Sciatic nerve (tissue), 2 donors: ENCODE measurements at regions not wholly inside any gene's neighbourhood (a gene's known extent, or its start where the extent isn't known, plus 50 kb on each side); places are given as distances from the start of the nearest gene placed in this dataset.
"Not testable (repeated sequence)": the region's sequence is repeated elsewhere in the genome, so short reads cannot be mapped to it uniquely, and the experiment has no call there.

Source experiments
- ATAC-seq: fragments of 200-7000 bp; cut with Tn5 transposase; one replicate; pipeline ENCODE4 v1.9.1; 2020; ENCODE audit warnings: mild to moderate bottlenecking, moderate library complexity
- DNase-seq: peaks from one replicate; pipeline ENCODE4 v3.0.0-alpha.2; 2020; ENCODE audit warnings: low spot score
- intact Hi-C: fragments of 100-400 bp; cut with DNase I; formaldehyde crosslinking; loops from one replicate; pipeline ENCODE4 v1.14.2; 2022
- donor health status: DM: no; HTN: no; CAD: no.
- donor health status: DM: no; HTN: no; CAD: no.

GRCh38 chr14:82657186-82657675 is 1123.6 kb upstream of the SEL1L start:
- ATAC-seq (no peak), DNase-seq (no peak)
- intact Hi-C loops = no loop called here

DNA sequence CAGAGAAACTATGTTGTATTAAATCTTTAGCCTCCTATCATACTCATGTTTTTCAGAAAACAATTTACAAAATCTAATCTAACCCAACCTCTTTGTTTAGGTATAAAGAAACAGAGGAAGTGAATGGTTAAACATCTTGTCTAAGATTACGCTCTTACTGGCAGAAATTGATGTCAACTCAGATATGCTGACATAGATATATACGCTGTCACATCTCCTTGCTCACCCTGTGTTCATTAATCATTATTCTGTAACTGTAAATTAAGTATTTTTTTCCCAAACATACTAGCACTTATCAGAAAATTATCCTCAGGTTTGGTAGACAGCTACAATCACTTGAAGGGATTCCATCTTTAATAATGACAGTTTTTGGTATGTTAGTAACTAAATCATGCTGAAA is 1127.6 kb upstream of the SEL1L start:
- intact Hi-C loops = no loop called here
- ATAC-seq (no peak), DNase-seq (no peak)

DNA sequence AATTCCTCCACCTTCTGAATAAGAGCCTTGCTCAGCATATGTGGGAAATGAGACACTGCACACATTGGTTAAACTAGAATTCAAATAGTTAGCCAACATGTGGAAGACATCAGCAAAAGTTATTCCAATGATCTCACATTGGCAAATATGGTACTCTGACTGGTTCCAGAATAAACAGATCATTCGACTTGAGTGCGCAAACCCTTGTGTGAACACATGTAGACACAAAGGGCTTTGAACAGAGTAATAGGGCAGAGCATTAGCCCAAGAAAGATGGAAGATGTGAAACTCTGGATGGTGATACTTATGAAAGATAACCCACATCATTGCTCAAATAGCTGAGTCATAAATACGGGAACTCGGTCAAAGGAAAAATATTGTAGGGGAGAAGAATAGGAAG is 1133.4 kb upstream of the SEL1L start:
- intact Hi-C loops = no loop called here
- ATAC-seq (peak; percentile 99), DNase-seq (no peak)

DNA sequence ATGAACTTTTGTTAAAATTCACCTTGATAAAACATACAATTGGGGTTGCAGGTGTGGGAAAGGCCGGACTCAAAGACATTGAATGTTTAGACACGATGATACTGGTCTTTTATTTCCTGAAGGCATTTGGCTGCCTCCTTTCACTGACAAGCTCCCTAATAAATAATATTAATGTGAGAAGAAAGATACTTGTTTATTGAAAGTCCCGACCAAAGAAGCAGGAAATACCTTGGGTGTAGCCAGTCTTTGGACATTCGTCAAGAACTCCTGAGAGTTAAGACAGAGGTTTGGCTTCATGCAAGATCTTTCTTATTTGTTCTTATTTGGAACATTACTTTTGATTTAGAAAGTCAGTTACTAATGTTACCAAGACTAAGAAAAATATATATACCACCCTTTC is 1133.8 kb upstream of the SEL1L start:
- DNase-seq (no peak), ATAC-seq (peak; percentile 73)
- intact Hi-C loops = no loop called here

- DNase-seq (no peak), ATAC-seq (no peak)
- intact Hi-C loops = no loop called here
Measured at GRCh38 chr14:82676403-82676802, 1142.8 kb upstream of the SEL1L start.

DNA sequence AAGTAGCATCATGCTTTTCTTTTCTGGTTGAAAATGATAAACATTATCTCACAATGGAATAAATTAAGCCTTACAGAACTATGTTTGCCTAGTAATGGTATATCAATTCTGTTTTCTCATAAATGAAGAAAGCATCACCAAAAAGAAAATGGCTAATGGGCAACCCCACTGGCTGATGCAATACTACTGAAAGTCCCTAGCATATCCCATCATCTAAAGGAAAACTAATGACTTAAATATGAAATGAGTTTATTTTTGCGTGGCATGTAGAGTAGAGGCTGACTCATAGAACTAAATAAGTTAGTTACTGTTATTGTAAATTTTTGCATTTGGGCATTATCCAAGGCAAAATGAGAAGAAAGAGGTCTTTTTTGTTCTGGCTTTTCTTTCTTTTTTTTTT is 1156.3 kb upstream of the SEL1L start:
- ATAC-seq (no peak), DNase-seq (no peak)
- intact Hi-C loops = no loop called here

- DNase-seq = not testable (repeated sequence)
Measured at GRCh38 chr14:82691191-82691590, 1157.5 kb upstream of the SEL1L start.

DNA sequence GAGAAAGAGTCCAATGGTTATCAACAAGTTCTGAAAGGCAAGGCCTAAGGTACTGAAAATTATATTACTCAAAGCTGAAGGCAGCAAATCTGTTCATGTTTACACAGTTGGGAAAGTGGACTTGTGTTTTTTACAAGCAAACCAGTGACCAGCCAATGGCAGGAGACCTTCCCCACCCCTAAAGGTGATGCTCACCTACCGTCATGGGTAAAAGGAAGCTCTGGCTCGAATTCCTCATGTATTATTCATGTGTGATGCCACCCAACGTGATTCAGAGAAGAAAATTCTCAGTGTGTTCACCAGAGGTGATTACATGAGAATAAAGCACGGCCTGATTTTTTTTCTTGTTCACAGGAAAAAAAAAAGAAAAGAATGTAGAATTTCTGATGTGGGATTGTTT is 1161.2 kb upstream of the SEL1L start:
- intact Hi-C loops = no loop called here
- DNase-seq (no peak), ATAC-seq (no peak)

More at GRCh38 chr14:82691191-82691590, 1157.5 kb upstream of the SEL1L start:
- ATAC-seq, intact Hi-C loops: not testable (repeated sequence)

GRCh38 chr14:82704218-82704617 is 1170.6 kb upstream of the SEL1L start:
- DNase-seq = no peak
- ATAC-seq = no peak
- intact Hi-C loops = no loop called here

- no peak for ATAC-seq
- DNase-seq = peak; percentile 63
- intact Hi-C loops = no loop called here
Measured at GRCh38 chr14:82710267-82710841, 1176.7 kb upstream of the SEL1L start.

- DNase-seq = no peak
- intact Hi-C loops = no loop called here
- no peak for ATAC-seq
Measured at GRCh38 chr14:82719617-82720016, 1186.0 kb upstream of the SEL1L start.

DNA sequence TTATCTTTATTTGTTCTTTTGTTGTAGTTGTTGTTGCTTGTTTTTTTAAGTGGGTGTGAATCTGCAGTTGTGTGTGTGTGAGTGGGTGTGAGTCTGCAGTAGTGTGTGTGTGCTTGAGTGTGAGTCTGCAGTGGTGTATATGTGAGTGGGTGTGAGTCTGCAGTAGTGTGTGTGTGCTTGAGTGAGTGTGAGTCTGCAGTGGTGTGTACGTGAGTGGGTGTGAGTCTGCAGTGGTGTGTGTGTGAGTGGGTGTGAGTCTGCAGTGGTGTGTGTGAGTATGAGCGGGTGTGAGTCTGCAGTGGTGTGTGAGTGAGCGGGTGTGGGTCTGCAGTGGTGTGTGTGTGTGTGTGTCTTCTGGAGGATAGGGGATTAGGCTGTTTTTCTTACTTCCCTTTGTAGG is 1186.8 kb upstream of the SEL1L start:
- DNase-seq (no peak), ATAC-seq (no peak)
- intact Hi-C loops = no loop called here

- intact Hi-C loops = no loop called here
- no peak for DNase-seq
- ATAC-seq = peak; percentile 67
Measured at GRCh38 chr14:82720946-82721345, 1187.3 kb upstream of the SEL1L start.

- intact Hi-C loops = no loop called here
- DNase-seq (no peak), ATAC-seq (no peak)
Measured at GRCh38 chr14:82724316-82724715, 1190.7 kb upstream of the SEL1L start.

GRCh38 chr14:82725213-82725612 is 1191.6 kb upstream of the SEL1L start:
- intact Hi-C loops = no loop called here
- ATAC-seq = peak; percentile 78
- DNase-seq = no peak

DNA sequence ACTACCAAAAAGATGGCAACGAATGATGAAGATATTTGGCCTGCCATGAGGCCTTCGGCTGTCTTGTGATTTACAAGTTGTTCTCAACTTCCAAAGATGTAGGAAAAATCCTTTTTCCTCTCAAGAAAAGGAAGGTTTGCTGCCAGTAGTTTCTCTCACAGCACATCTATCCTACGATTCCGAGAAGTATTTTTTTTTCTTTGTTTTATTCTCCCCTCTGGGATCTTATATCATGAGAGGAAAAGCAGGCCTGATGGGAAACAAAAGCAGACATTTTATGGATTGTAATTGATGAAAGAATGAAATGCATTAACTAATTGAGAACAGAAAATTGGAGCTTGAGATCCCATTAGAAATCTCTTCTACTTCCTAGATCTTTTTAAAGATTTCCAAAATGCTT is 1197.9 kb upstream of the SEL1L start:
- DNase-seq = no peak
- no peak for ATAC-seq
- intact Hi-C loops = no loop called here

DNA sequence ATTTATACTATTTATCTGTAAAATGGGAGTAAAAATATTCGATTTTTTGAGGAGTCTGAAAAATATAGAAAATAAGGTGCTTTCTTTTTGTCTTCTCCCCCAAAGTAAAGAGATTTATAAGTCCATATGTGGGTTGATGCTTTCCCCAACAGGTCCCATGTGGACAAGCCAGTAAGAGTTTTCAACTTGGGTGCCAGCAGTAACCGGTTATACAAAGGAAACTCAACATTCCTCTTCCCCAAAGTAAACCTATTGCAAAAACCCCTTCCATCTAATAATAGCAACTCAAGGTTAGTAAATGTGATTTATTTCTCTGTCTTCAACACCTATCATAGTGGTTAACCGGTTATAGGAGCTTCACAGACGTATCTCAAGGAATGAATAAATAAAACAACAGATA is 1206.9 kb upstream of the SEL1L start:
- ATAC-seq = no peak
- intact Hi-C loops = no loop called here

DNA sequence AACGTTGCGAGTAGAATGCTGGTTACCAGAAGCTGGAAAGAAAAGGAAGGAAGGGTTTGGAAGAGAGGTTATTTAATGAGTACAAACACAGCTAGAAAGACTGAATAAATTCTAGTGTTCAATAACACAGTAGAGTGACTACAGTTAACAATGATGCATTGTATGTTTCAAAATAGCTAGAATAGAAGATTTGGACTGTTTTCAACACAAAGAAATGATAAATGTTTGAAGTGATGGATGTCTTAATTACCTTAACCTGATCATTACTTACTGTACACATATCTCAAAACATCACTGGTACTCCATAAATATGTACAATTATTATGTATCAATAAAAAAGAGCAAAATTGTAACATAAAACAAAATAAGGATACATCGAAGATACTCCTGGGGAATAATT is 1221.8 kb upstream of the SEL1L start:
- intact Hi-C loops = no loop called here
- DNase-seq = no peak
- ATAC-seq = peak; percentile 13

More for the DNA sequence above, 1206.9 kb upstream of the SEL1L start:
- no peak for DNase-seq

- DNase-seq (peak; percentile 60), ATAC-seq (peak; percentile 64)
Measured at GRCh38 chr14:82755923-82756322, 1222.3 kb upstream of the SEL1L start.

DNA sequence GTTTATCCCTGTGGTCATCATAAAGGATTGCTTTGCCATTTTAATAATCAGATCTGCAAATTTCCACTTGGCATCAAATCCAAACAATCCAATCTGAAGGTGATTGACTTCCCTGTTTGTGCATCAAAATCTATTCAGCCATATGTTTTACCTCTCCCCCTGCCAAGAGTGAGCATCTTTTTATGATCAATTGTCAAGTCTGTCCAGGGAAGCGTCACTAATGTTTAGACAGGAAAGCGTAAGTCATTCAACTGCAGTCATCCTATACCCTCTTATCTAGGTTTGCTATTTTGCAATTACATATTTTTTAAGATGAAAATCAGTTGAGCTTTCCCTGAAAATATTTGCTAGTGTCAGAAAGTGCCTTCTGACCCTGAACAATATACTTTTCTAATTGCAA is 1224.1 kb upstream of the SEL1L start:
- DNase-seq (no peak), ATAC-seq (no peak)
- intact Hi-C loops = no loop called here

More at GRCh38 chr14:82755923-82756322, 1222.3 kb upstream of the SEL1L start:
- intact Hi-C loops = no loop called here

GRCh38 chr14:82759656-82760055 is 1226.0 kb upstream of the SEL1L start:
- intact Hi-C loops = no loop called here

More at GRCh38 chr14:82759656-82760055, 1226.0 kb upstream of the SEL1L start:
- ATAC-seq = no peak
- no peak for DNase-seq
